Endothelial cell of hepatic sinusoid (primary cell): ENCODE measurements at regions not wholly inside any gene's neighbourhood (a gene's known extent, or its start where the extent isn't known, plus 50 kb on each side); places are given as distances from the start of the nearest gene placed in this dataset.

Experiments
- in situ Hi-C: cut with HindIII; loops from 2 replicates; pipeline ENCODE4 v1.10.0; 2017; ENCODE audit warnings: low sequenced_read_pairs

DNA sequence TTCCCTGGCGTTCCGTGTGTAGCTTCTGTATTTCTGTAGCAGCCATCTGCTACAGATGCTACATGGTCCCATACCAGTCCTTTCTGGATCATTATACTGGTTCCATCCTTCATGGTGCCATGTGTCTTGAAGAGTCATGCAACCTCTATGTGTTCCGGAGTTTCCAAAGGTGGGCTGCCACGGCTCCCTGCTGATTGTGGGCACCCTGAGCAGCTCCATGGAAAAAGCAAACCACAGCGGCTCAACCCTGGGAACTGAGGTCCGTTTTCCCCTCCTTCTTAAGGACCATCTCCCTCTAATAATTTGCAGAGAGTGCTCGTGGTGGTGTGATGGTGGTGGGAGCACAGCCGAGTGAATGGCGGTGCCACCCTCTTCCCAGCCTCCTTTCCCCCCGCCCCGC is 600.4 kb downstream of the CCDC171 start:
- in situ Hi-C loops, result no loop called here

DNA sequence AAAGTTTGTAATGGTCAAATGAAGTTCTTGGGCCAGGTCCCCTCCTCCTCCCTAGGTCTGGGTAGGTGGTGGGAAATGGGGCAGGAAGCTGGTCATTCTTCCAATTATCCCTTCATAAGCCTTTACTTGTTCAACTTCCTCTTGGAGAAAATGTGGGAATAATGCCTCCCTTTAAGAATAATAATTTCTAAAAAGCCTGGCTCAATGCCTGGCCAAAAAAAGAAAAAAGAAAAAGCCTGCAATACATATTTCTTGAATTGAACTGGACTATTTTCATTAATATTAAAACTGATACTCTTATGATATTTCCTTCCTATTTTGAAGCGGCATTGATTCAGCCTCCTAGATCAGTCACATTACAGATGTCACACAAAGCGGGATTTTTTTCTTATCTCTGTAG is 600.9 kb downstream of the CCDC171 start:
- in situ Hi-C loops, result no loop called here

DNA sequence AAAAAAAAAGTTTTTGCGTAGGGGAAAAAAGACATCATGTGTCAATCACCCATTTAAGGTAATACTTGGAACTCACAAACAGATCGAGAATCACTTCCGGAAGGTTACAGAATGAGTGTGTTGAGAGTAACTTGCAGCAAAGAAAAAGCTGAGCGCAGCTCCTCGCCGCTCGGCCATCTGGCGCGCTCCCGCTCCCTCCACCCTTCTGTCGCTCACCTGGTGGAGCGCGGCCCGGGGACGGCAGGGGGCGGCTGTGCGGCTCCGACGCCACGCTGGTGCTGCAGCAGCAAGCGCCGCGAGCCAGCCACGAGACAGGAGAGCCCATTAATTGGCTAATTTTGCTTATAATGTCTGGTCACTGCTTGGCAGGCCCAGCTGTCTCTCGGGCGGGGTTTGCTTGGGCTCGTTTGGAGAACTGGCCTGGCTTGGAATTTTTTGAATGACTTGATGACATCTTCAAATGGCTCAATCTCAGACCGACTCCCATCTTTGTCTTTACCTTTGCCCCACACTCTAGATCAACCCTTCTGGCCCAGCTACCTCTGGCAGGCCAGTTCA is 601.8 kb downstream of the CCDC171 start:
- in situ Hi-C loops, result no loop called here

DNA sequence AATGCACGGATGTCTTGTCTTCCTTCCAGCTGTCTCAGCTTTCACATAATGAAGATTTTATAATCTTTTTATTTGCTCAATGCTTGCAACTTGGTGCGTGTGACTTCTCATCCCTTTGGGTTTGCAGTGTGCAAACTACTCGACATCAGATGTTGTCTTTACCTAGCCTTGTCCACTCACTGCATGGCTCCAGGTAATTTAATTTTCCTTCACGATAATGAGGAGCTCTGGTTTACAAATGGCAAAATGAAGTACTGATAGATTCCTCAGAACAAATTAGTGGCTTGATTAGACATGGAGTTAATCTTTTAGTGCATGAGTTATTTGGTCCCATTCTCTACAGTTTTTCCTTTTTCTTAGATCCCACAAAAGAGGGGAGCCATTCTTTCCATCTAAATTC is 603.0 kb downstream of the CCDC171 start:
- in situ Hi-C loops, result no loop called here

DNA sequence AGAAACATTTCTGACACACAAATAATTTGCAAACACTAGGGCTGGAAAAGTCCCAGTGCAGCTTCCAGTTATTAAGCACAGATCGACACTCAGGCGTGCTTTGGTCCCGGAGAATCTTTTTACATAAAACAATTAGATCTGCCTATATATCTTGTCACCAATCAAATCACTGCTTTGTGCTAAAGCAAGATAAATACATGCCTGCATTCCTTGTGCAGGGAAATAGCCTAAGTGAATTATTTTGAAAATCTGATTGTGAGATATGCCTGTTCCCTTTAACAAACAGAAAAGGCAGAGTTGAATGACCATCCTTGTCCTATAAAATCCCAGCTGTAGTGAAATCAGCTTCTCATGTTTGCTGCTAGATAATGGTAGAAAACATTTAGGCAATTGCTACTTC is 604.4 kb downstream of the CCDC171 start:
- in situ Hi-C loops, result no loop called here

DNA sequence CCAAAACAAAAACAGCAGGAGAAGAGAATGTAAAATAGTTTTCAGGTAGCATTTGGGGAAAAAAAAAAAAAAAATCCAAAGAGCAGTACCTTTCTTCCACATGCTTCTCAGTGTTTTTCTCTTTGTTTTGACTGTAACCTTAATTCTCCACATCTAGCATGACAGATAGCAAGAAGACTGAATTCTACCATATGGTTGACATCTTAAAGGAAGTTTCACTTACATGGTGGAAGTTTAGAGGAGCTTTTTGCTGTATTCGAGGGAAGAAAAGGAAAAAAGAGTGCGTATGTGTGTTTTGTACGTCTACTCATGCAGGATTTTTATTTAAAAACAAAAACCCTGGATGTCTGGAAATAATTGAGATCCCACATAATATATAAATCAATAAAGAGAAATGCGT is 604.8 kb downstream of the CCDC171 start:
- in situ Hi-C loops, result no loop called here

DNA sequence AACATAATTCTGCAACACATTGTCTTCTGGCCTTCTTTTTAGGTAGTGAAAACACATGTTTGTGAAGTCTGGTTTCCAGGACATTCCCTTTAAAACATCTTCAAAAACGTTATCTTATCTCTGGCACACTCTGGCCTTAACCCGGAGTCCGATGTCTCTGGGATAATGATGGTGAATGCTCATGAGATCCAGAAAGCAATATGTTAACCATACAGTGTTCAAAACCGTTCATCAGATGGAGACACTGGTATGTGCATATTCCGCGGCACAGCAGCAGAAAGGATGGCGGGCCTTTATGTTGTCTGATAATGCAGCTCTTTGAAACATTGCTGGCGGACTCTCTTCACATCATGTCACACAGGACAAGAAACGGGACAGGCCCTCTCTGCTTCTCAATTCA is 605.2 kb downstream of the CCDC171 start:
- in situ Hi-C loops, result no loop called here

DNA sequence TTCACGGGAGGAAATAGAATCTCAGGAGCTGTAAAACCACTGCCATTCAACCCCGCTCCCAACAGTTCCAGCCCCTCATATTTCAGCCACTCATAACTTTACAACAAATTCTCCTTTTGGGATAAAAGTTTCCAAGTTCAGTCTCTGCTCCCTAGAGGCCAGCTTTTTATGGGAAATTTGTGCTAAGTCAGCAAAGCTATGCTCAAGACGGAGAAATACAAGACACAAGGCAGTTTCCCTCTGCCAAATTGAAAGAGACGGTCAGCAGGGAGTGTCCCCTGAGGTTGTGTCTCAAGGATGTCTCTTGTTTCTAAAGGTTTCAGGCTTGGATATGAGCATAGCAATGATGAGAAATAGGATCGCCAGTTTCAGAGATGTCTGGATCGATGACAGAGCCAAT is 608.6 kb downstream of the CCDC171 start:
- in situ Hi-C loops, result no loop called here

DNA sequence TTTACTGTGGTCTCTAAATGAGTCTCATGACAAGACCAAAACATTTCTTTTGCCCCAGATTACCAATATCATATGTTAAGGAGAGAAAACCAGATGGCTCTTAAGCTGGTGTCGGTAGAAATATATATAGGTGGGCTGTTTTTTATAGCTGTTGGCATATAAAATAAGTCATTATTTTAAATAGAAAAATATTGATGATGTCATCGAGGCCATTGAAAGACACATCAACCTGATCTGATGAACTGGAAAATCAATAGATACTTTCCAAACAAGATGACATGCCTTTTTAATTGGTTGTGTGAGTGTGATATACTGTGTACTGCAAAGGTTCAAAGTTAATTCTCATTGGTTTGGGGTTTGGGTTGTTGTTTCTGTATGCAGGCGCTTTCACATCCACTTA is 617.3 kb downstream of the CCDC171 start:
- in situ Hi-C loops, result no loop called here

DNA sequence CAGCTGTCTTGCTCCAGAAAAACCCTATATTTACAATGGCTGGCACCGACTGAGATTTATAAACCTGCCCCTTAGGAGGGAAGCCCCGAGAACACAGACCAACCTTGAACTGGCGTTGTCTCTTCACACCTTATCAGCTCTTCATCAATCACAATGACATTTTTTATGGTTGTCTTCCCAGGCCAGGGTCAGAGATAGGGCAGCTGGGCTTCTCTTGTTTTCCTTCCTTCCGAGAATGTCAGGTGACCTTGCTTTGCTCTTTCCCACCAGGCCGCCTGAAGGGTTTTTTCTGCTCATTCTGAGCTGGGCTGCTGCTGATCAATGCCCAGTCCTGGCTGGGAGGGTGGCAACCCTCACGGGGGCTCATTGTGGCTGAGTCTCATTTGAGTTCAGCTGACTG is 619.1 kb downstream of the CCDC171 start:
- in situ Hi-C loops, result no loop called here

DNA sequence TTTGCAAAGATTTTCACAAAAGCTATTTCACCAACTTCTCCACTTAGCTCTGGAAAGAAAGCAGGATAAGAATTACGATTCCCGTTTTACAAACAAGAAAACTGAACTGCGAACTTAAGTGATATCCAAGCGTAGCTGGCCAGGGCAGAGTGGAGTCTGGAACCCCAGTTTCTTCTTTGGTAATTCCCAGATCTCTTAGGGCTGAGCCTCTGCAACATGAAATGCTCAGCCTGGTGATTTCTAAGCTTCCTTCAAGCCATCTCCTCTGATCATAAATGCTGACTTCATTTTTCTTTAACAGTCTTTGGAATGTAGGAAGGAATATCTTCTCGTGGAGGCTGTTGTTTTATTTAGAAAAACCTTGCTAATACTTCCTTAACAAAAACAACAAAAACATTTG is 620.0 kb downstream of the CCDC171 start:
- in situ Hi-C loops, result no loop called here

DNA sequence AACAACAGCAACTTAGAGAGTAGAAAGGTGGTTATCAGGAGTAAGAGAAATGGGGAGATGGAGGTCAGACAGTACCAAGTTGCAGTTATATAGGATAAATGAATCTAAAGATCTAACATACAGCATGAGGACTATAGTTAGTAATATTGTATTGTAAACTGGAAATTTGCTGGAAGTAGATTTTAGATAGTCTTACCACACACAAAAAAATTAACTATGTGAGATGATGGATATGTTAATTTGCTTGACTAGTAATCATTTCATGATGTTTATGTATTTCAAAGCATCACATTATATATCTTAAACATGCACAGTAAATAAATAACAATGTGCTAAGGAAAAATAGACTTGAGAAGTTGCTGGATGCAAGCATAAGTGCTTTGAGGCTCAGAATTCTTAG is 622.1 kb downstream of the CCDC171 start:
- in situ Hi-C loops, result no loop called here

DNA sequence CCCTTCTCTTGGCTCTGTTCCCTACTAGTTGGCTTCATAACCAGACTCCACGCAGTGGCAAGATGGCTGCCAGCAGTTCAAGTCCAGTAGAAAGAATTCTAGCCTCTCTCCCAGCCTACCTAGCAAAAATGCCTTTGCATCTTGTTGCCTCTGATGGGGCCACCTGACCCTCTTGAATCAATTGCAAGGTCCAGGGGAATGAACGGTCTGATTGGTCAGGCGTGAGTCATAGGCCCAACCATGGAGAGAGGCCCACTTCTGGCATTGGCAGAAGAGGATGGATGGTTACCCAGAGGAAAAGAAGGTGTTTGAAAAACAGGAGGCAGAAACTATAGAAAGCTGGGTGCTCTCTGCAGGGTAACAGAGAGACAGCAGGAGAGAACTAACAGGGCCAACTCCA is 622.6 kb downstream of the CCDC171 start:
- in situ Hi-C loops, result no loop called here

DNA sequence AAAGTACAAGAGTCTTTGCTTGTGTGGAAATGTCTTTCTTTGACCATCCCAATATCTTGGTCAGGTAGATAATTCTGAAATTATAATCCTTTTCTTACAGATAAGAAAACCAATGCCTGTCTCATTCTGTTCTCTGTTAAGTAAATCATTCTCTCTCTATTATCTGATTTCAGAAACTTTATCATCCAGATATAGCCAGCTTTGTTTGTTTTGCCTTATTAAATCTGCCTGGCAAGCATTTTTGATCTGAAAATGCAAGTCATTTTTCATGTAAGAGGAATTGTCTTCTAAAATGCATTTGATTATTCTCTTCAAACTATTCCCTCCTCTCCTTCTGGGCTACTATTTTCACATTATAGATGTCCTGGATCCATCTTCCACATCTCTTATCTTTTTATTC is 625.5 kb downstream of the CCDC171 start:
- in situ Hi-C loops, result no loop called here

DNA sequence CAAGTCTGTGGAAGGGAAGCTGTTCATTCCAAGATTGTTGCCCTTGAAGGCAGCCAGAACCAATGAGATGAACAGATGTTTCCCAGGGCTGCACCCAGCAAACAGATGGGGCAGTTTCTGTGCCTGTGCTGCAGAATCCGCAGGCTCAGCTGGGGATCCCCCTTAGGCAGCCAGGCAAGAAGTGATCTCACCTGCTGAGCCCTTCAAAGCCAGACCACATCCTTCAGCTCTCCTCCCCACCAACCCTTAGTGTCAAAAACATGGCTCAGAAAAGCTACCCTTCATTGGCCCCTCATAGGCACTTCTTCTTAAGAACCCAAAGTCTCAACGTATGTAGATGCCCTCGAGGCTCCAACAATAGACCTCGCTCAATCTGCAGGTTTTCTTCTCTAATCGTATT is 626.7 kb downstream of the CCDC171 start:
- in situ Hi-C loops, result no loop called here

DNA sequence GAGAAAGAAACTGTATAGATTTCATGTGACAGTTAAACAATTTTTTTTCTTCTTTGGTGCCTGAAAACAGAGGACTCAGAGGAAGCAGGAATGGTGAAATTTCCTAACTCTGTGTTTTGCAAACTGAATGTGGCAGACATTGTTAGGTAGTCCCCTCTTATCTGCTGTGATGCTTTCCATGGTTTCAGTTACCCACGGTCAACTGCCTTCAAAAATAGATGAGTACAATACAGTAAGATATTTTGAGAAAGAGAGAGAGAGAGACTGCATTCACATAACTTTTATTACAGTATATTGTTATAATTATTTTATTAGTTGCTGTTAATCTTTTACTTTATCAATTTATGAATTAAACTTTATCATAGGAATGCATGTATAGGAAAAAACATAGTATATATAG is 627.2 kb downstream of the CCDC171 start:
- in situ Hi-C loops, result no loop called here

DNA sequence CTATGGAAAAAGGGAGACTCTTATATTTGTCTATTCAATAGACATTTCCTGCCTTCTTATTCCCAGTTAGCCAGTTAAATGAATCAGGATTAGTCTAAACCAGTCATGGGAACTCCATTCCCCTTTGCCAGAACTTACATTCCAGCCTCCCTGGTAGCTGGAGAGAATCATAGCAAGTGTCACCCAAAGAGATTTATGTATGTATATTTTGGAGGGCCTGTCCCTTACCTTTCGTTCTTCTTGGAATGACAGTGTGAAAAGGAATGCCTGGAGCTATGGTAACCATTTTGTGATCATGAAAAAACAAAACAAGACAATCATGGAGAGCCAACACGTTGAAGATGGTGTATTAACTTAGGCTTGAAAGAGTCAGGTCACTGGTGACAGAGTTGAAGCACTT is 627.7 kb downstream of the CCDC171 start:
- in situ Hi-C loops, result no loop called here

DNA sequence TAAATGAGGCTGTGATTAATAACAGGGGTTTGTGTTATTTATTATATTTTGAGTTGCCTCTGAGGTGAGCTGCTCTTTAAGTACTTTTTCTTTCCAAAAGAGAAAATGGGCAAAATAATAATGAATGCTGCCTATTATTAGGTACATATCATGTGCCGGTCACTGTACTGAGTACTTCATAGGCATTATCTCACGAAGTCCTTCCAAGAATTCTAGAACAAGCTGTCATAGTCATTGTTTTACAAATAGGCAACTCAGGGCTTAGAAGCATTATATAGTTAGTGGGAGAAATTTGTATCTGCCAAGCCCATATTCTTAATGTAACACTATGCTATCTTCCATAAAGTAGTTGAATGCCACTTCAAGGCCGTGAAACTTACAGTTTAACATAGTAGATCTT is 628.7 kb downstream of the CCDC171 start:
- in situ Hi-C loops, result no loop called here

DNA sequence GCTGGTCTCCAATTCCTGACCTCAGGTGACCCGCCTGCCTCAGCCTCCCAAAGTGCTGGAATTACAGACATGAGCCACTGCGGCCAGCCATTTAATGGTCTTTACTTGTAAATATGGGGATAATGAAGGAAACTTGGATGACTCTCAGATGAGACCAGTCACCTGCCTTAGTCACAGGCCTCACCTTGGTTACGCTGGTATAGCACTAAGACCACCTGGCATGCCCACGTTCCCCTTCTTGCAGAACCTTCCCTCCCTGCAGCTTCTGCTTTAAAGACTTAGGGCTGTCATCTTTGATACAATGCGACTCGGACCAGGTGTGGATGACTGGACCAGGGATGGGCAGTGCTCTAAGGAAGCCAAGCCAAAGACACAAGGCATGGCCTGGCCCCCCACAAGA is 629.9 kb downstream of the CCDC171 start:
- in situ Hi-C loops, result no loop called here

DNA sequence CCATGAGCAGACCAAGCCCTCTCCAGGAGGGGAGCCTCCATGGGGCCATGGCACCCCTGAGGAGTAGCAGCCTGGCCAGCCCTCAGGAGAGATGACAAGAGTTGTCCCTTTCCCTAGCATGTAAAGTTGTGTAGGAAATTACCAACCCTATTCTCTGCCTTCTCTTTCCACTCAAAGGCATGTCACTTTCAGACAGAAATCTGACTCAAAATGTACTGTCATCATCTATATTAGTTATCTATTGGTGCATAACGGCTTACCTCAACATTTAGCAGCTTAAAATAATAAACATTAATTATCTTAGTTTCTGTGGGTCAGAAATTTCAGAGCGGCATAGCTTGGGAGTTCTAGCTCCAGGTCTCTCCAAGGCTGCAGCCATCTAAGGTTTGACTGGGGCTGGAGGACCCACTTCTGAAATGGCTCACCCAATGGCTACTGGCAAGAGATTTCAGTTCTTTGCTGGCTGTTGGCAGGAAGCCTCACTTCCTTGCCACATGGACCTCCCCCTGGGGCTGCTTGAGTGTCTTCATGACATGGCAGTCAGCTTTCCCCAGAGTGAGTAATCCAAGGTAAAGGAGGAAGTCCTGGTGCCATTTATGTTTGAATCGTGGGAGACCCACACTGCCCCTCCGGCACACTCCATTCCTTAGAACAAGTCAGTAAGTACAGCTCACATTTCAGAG is 632.3 kb downstream of the CCDC171 start:
- in situ Hi-C loops, result no loop called here

DNA sequence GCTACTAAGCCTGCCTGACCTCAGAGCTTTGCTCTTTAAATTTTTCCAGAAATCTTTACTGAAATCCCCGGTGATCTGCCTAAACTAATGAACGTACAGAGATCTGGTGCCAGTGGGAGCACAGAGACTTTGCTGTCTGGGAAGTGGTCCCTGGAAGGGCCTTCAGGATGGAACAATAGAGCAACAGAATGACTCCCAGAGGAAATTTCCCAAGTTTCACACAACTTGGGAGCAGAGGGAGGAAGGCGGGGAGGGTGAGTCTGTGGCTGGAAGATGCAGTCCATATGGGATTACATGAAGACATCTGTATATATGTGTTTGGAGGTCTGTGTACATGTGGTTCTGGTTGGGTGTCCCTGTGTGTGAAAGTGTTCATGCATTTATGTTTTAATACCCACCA is 638.3 kb downstream of the CCDC171 start:
- in situ Hi-C loops, result no loop called here

DNA sequence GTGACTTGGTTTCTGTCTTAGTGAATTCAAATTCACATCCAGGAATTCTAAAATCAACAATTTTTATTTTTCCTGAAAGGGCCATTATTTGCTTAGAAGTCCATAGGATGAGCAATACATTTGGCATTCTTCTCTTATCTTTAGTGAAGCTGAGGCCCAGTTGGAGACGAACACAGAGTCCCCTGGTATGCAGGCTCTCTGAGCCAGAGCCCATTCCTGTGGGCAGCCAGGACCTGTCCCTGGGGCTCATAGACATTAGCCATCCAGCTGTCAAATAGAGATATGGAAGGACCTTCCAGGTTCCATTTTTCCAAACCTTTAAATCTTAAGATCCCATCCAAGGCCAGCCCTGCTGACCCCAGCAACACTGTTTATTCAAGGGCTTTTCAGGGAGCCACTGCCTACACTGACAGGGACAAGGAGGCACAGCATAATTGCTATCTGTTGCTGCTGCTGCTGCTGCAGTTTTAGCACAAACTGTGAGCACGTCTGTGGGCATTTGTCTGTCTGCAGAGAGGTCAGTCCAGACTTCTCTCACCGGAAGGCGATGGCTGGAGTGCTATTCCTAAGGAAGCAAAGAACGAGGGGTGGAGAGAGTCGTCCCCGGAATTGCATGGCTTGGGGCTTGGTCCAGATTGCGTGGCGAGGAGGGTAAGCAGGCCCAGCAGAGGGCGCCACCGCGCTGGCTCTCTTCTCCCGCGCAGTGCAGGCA is 639.0 kb downstream of the CCDC171 start:
- in situ Hi-C loops, result no loop called here
